GM12891 (cell line): ENCODE measurements at regions not wholly inside any gene's neighbourhood (a gene's known extent, or its start where the extent isn't known, plus 50 kb on each side); places are given as distances from the start of the nearest gene placed in this dataset.

Source experiments
- PAX5 ChIP-seq: IDR thresholded peaks from 2 replicates; pipeline ENCODE4 v1.6.1; 2011; ENCODE audit warnings: low read length, moderate library complexity, mild to moderate bottlenecking; ENCODE audit not compliant: insufficient read depth, severe bottlenecking
- POLR2A ChIP-seq: IDR thresholded peaks from 2 replicates; pipeline ENCODE4 v1.6.1; 2011; ENCODE audit warnings: low read depth, low read length, control low read depth
- POLR2AphosphoS5 ChIP-seq: IDR thresholded peaks from 2 replicates; pipeline ENCODE4 v1.6.1; 2011; ENCODE audit warnings: low read depth, low read length, control low read depth
- POU2F2 ChIP-seq: IDR thresholded peaks from 2 replicates; pipeline ENCODE4 v1.6.1; 2011; ENCODE audit warnings: low read depth, mild to moderate bottlenecking, control low read depth, low read length, moderate library complexity
- SPI1 ChIP-seq: IDR thresholded peaks from 2 replicates; pipeline ENCODE4 v1.6.1; 2011; ENCODE audit warnings: low read depth, low read length, control low read depth
- TAF1 ChIP-seq: IDR thresholded peaks from 2 replicates; pipeline ENCODE4 v1.6.1; 2011; ENCODE audit warnings: low read depth, low read length, control low read depth

GRCh38 chr16:51579652-51580360 lies 428.7 kb upstream of the SALL1 start:
- TF ChIP-seq POLR2AphosphoS5 (no peak), POLR2A (no peak), PAX5 (no peak), TAF1 (no peak), SPI1 (no peak), POU2F2 (no peak)
